Stomach (tissue), 4 donors: ENCODE measurements at regions not wholly inside any gene's neighbourhood (a gene's known extent, or its start where the extent isn't known, plus 50 kb on each side); places are given as distances from the start of the nearest gene placed in this dataset.

Experiments used
- POLR2A ChIP-seq, 4 donors: fragments of 450-650 bp; IDR thresholded peaks; one replicate each; pipeline ENCODE4 v1.6.1; 2016; ENCODE audit warnings: antibody characterized with exemption in 4 of 4, control low read depth in 2 of 4, mild to moderate bottlenecking in 1 of 4, moderate library complexity in 1 of 4
- TF ChIP-seq, protein P1 (sequence below), 7 experiments: fragments of 450-650 bp in 4 of 7; fragments of 200-600 bp in 3 of 7; sonication (generic) in 3 of 7; IDR thresholded peaks; one replicate each; pipeline ENCODE4 v1.5.1; 2016 to 2019; ENCODE audit warnings: antibody characterized with exemption in 7 of 7, control low read depth in 2 of 7, mild to moderate bottlenecking in 1 of 7

DNA sequence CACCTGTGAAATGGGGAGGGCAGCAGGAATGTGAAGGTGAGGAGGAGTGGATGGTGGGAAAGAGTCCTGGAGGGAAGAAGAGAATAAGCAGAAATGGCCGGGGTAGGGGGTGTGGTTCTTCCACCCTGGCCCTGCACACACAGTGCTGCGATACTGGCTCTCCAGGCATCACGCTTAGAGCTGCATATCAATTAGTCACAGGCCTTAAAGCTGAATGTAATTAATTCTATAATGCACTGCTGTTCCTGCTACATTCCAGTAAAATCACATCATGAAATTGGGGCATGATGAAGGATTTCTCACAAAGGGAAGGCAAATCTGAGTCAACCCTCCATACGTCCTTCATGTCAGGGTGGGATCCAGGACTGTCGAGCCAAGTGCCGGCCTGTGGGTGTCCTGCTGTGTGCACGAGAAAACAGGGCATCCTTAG, 566.1 kb downstream of the BCL11B start:
- TF ChIP-seq, protein P1, sequence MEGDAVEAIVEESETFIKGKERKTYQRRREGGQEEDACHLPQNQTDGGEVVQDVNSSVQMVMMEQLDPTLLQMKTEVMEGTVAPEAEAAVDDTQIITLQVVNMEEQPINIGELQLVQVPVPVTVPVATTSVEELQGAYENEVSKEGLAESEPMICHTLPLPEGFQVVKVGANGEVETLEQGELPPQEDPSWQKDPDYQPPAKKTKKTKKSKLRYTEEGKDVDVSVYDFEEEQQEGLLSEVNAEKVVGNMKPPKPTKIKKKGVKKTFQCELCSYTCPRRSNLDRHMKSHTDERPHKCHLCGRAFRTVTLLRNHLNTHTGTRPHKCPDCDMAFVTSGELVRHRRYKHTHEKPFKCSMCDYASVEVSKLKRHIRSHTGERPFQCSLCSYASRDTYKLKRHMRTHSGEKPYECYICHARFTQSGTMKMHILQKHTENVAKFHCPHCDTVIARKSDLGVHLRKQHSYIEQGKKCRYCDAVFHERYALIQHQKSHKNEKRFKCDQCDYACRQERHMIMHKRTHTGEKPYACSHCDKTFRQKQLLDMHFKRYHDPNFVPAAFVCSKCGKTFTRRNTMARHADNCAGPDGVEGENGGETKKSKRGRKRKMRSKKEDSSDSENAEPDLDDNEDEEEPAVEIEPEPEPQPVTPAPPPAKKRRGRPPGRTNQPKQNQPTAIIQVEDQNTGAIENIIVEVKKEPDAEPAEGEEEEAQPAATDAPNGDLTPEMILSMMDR (IDR thresholded peaks at IDR 0.05): no peak
- TF ChIP-seq POLR2A (IDR thresholded peaks at IDR 0.05): no peak
